ENCODE measurements at regions not wholly inside any gene's neighbourhood (a gene's known extent, or its start where the extent isn't known, plus 50 kb on each side); places are given as distances from the start of the nearest gene placed in this dataset.

GRCh38 chr2:100627330-100628300 lies 64.8 kb downstream of the PDCL3 start:
- no peak for DNase-seq (ENCODE audit: low read depth in 2 of 2)

GRCh38 chr2:100628506-100628905 lies 65.7 kb downstream of the PDCL3 start:
- no peak for DNase-seq (ENCODE audit: low read depth in 2 of 2)

GRCh38 chr2:100629309-100629708 lies 66.5 kb downstream of the PDCL3 start:
- DNase-seq (ENCODE audit: low read depth in 2 of 2): no peak

GRCh38 chr2:100630473-100630977 lies 67.7 kb downstream of the PDCL3 start:
- no peak for DNase-seq (ENCODE audit: low read depth in 2 of 2)

- DNase-seq (ENCODE audit: low read depth in 2 of 2): no peak
These were observed 69.2 kb downstream of the PDCL3 start for GRCh38 chr2:100632037-100632436.

GRCh38 chr2:100632759-100633158 lies 70.0 kb downstream of the PDCL3 start:
- no peak for DNase-seq (ENCODE audit: low read depth in 2 of 2)

GRCh38 chr2:100639588-100640390 lies 77.0 kb downstream of the PDCL3 start:
- DNase-seq (ENCODE audit: low read depth in 2 of 2): peak in 1 of 2 donors; percentile 59

GRCh38 chr2:100640431-100641124 lies 77.8 kb downstream of the PDCL3 start:
- DNase-seq (ENCODE audit: low read depth in 2 of 2): no peak

- no peak for DNase-seq (ENCODE audit: low read depth in 2 of 2)
These were observed 78.3 kb downstream of the PDCL3 start for GRCh38 chr2:100641125-100641435.

GRCh38 chr2:100642425-100642824 lies 79.6 kb downstream of the PDCL3 start:
- no peak for DNase-seq (ENCODE audit: low read depth in 2 of 2)

GRCh38 chr2:100643467-100643866 lies 80.7 kb downstream of the PDCL3 start:
- no peak for DNase-seq (ENCODE audit: low read depth in 2 of 2)

- DNase-seq (ENCODE audit: low read depth in 2 of 2): no peak
These were observed 81.2 kb downstream of the PDCL3 start for GRCh38 chr2:100643906-100644501.

- no peak for DNase-seq (ENCODE audit: low read depth in 2 of 2)
These were observed 83.1 kb downstream of the PDCL3 start for GRCh38 chr2:100645695-100646429.

GRCh38 chr2:100647709-100648108 lies 84.9 kb downstream of the PDCL3 start:
- no peak for DNase-seq (ENCODE audit: low read depth in 2 of 2)

- DNase-seq (ENCODE audit: low read depth in 2 of 2): no peak
These were observed 87.4 kb downstream of the PDCL3 start for GRCh38 chr2:100650151-100650550.

GRCh38 chr2:100653449-100654035 lies 90.7 kb downstream of the PDCL3 start:
- DNase-seq (ENCODE audit: low read depth in 2 of 2): no peak

GRCh38 chr2:100654611-100655010 lies 91.8 kb downstream of the PDCL3 start:
- no peak for DNase-seq (ENCODE audit: low read depth in 2 of 2)

GRCh38 chr2:100655446-100655845 lies 92.7 kb downstream of the PDCL3 start:
- DNase-seq (ENCODE audit: low read depth in 2 of 2): no peak

GRCh38 chr2:100655936-100656534 lies 93.2 kb downstream of the PDCL3 start:
- DNase-seq (ENCODE audit: low read depth in 2 of 2): no peak

GRCh38 chr2:100658017-100658416 lies 95.2 kb downstream of the PDCL3 start:
- no peak for DNase-seq (ENCODE audit: low read depth in 2 of 2)

All from dermis microvascular lymphatic vessel endothelial cell (primary cell).